AG20443 (cell line): ENCODE measurements at regions not wholly inside any gene's neighbourhood (a gene's known extent, or its start where the extent isn't known, plus 50 kb on each side); places are given as distances from the start of the nearest gene placed in this dataset.
A peak's percentile ranks its signal among the peaks of the same experiment; 100 is the strongest.
"Not testable (repeated sequence)": the region's sequence is repeated elsewhere in the genome, so short reads cannot be mapped to it uniquely, and the experiment has no call there.

ENCODE experiments used
- DNase-seq: peaks from one replicate; pipeline ENCODE4 v3.0.0; 2012; ENCODE audit warnings: low spot score, mixed read lengths

- DNase-seq: no peak
These were observed 88.4 kb upstream of the MPP7 start for GRCh38 chr10:28391283-28391682.

GRCh38 chr10:28393956-28394568, 91.2 kb upstream of the MPP7 start:
- DNase-seq: peak; percentile 75

- no peak for DNase-seq
These were observed 93.5 kb upstream of the MPP7 start for GRCh38 chr10:28396331-28396730.

- no peak for DNase-seq
These were observed 94.4 kb upstream of the MPP7 start for GRCh38 chr10:28397229-28397628.

- no peak for DNase-seq
These were observed 97.3 kb upstream of the MPP7 start for GRCh38 chr10:28400176-28400575.

- DNase-seq: no peak
These were observed 97.8 kb upstream of the MPP7 start for GRCh38 chr10:28400681-28401080.

GRCh38 chr10:28402611-28403073, 99.8 kb upstream of the MPP7 start:
- DNase-seq: not testable (repeated sequence)

- DNase-seq: no peak
These were observed 100.2 kb upstream of the MPP7 start for GRCh38 chr10:28403090-28403489.

GRCh38 chr10:28408237-28408777, 105.4 kb upstream of the MPP7 start:
- DNase-seq: no peak

GRCh38 chr10:28410420-28411135, 107.7 kb upstream of the MPP7 start:
- no peak for DNase-seq

- DNase-seq: no peak
These were observed 108.2 kb upstream of the MPP7 start for GRCh38 chr10:28411136-28411460.

GRCh38 chr10:28411648-28412047, 108.8 kb upstream of the MPP7 start:
- peak; percentile 18 for DNase-seq

GRCh38 chr10:28418069-28418468, 114.8 kb upstream of the WAC start:
- DNase-seq: no peak

GRCh38 chr10:28425422-28425821, 107.5 kb upstream of the WAC start:
- no peak for DNase-seq

GRCh38 chr10:28426392-28427159, 106.3 kb upstream of the WAC start:
- no peak for DNase-seq

GRCh38 chr10:28427376-28427775, 105.5 kb upstream of the WAC start:
- no peak for DNase-seq

GRCh38 chr10:28429045-28429444, 103.9 kb upstream of the WAC start:
- no peak for DNase-seq

- no peak for DNase-seq
These were observed 103.2 kb upstream of the WAC start for GRCh38 chr10:28429573-28430216.

- DNase-seq: no peak
These were observed 101.8 kb upstream of the WAC start for GRCh38 chr10:28431139-28431538.

GRCh38 chr10:28432210-28432676, 100.7 kb upstream of the WAC start:
- peak; percentile 92 for DNase-seq

GRCh38 chr10:28434063-28434462, 98.9 kb upstream of the WAC start:
- no peak for DNase-seq

- DNase-seq: no peak
These were observed 90.5 kb upstream of the WAC start for GRCh38 chr10:28442403-28442802.
